GM12878 (cell line): ENCODE measurements at regions not wholly inside any gene's neighbourhood (a gene's known extent, or its start where the extent isn't known, plus 50 kb on each side); places are given as distances from the start of the nearest gene placed in this dataset.

Experiments used
- ATF2 ChIP-seq: IDR thresholded peaks from 2 replicates; pipeline ENCODE4 v1.6.1; 2012; ENCODE audit warnings: low read length, inconsistent platforms
- BCLAF1 ChIP-seq: fragments of 450-650 bp; IDR thresholded peaks from 2 replicates; pipeline ENCODE4 v1.6.1; 2017; ENCODE audit warnings: antibody characterized with exemption, mild to moderate bottlenecking, moderate library complexity
- E2F4 ChIP-seq: IDR thresholded peaks from 2 replicates; pipeline ENCODE4 v1.6.1; 2012; ENCODE audit warnings: low read depth, low read length, improper control_type of control experiment
- EP300 ChIP-seq, 2 experiments: fragments of 150-350 bp in 1 of 2; IDR thresholded peaks; 2 replicates each; pipeline ENCODE4 v1.6.1; 2011 to 2012; ENCODE audit warnings: low read depth in 2 of 2, low read length in 2 of 2, borderline replicate concordance in 1 of 2, improper control_type of control experiment in 1 of 2, inconsistent platforms in 1 of 2; ENCODE audit not compliant: control insufficient read depth in 1 of 2
- HDGF ChIP-seq: fragments of 450-650 bp; IDR thresholded peaks from 2 replicates; pipeline ENCODE4 v1.6.1; 2016; ENCODE audit warnings: antibody characterized with exemption
- PKNOX1 ChIP-seq: fragments of 450-650 bp; IDR thresholded peaks from 2 replicates; pipeline ENCODE4 v1.6.1; 2016; ENCODE audit warnings: mild to moderate bottlenecking
- RFX5 ChIP-seq: IDR thresholded peaks from 2 replicates; pipeline ENCODE4 v1.6.1; 2011; ENCODE audit warnings: low read depth, low read length, improper control_type of control experiment
- RUNX3 ChIP-seq: IDR thresholded peaks from 2 replicates; pipeline ENCODE4 v1.6.1; 2012; ENCODE audit warnings: low read length, inconsistent platforms
- TBL1XR1 ChIP-seq: IDR thresholded peaks from 2 replicates; pipeline ENCODE4 v1.6.1; 2012; ENCODE audit warnings: low read depth, low read length, improper control_type of control experiment
- ZBTB4 ChIP-seq: fragments of 450-650 bp; formaldehyde crosslinking; IDR thresholded peaks from 2 replicates; pipeline ENCODE4 v1.4.0; 2022; ENCODE audit warnings: mild to moderate bottlenecking, moderate library complexity

- TF ChIP-seq ZBTB4 (CRISPR knock-in tag) (no peak), ATF2 (no peak), RUNX3 (no peak), RFX5 (no peak), PKNOX1 (no peak), TBL1XR1 (no peak), HDGF (no peak), EP300 (IDR thresholded peaks at IDR 0.05; ENCODE audit: borderline replicate concordance in 1 of 2, control insufficient read depth in 1 of 2, low read depth in 2 of 2, low read length in 2 of 2) (no peak), E2F4 (no peak), BCLAF1 (no peak)
These were observed 232.8 kb downstream of the CDH26 start (continued) for GRCh38 chr20:60191014-60191413.
